ENCODE measurements at regions not wholly inside any gene's neighbourhood (a gene's known extent, or its start where the extent isn't known, plus 50 kb on each side); places are given as distances from the start of the nearest gene placed in this dataset.

GRCh38 chr3:81394651-81395524, 366.6 kb downstream of the GBE1 start:
- intact Hi-C loops (cut with DNase I) = no loop called here
- no peaks in the 10 kb centered on the region for H3K9me3 ChIP-seq
- H3K27ac ChIP-seq = no peak overlapping the region
- 82 to 90% (median 86%) methylated on average over 4 of the region's 4 CpGs for WGBS, 3 donors
- no peaks in the 10 kb centered on the region for H3K36me3 ChIP-seq
- H3K4me3 ChIP-seq = no peak overlapping the region
- TF ChIP-seq CTCF (IDR thresholded peaks at IDR 0.05) = no peak
- TF ChIP-seq POLR2A (IDR thresholded peaks at IDR 0.05) = no peak
- no peak for TF ChIP-seq EP300 (IDR thresholded peaks at IDR 0.05)
- DNase-seq = no peak
- H3K27me3 ChIP-seq = no peaks in the 10 kb centered on the region
- H3K4me1 ChIP-seq (ENCODE audit: insufficient read depth) = no peaks in the 10 kb centered on the region

GRCh38 chr3:81393251-81393650, 368.2 kb downstream of the GBE1 start:
- TF ChIP-seq POLR2A (IDR thresholded peaks at IDR 0.05) (no peak), CTCF (IDR thresholded peaks at IDR 0.05) (no peak), EP300 (IDR thresholded peaks at IDR 0.05) (no peak)
- Histone ChIP-seq H3K36me3 (no peaks in the 10 kb centered on the region), H3K4me3 (no peak overlapping the region), H3K27ac (no peak overlapping the region), H3K4me1 (ENCODE audit: insufficient read depth) (no peaks in the 10 kb centered on the region), H3K27me3 (no peaks in the 10 kb centered on the region), H3K9me3 (no peaks in the 10 kb centered on the region)
- no peak for DNase-seq
- 33 to 65% (median 35%) methylated on average over 1 of the region's 1 CpG for WGBS, 3 donors
- intact Hi-C loops (cut with DNase I) = no loop called here

GRCh38 chr3:81390796-81391195, 370.6 kb downstream of the GBE1 start:
- Histone ChIP-seq H3K4me1 (ENCODE audit: insufficient read depth) (no peaks in the 10 kb centered on the region), H3K27ac (no peak overlapping the region), H3K36me3 (no peaks in the 10 kb centered on the region), H3K27me3 (no peaks in the 10 kb centered on the region), H3K4me3 (no peak overlapping the region), H3K9me3 (no peaks in the 10 kb centered on the region)
- intact Hi-C loops (cut with DNase I) = no loop called here
- no peak for DNase-seq
- TF ChIP-seq CTCF (IDR thresholded peaks at IDR 0.05) = no peak
- TF ChIP-seq EP300 (IDR thresholded peaks at IDR 0.05) = no peak
- no peak for TF ChIP-seq POLR2A (IDR thresholded peaks at IDR 0.05)

GRCh38 chr3:81388191-81388590, 373.3 kb downstream of the GBE1 start:
- Histone ChIP-seq H3K27me3 (no peaks in the 10 kb centered on the region), H3K9me3 (no peaks in the 10 kb centered on the region), H3K27ac (no peak overlapping the region), H3K4me1 (ENCODE audit: insufficient read depth) (no peaks in the 10 kb centered on the region), H3K4me3 (no peak overlapping the region), H3K36me3 (no peaks in the 10 kb centered on the region)
- intact Hi-C loops (cut with DNase I) = no loop called here
- TF ChIP-seq POLR2A (IDR thresholded peaks at IDR 0.05) = no peak
- TF ChIP-seq CTCF (IDR thresholded peaks at IDR 0.05) = no peak
- TF ChIP-seq EP300 (IDR thresholded peaks at IDR 0.05) = no peak
- 88 to 93% (median 92%) methylated on average over 4 of the region's 4 CpGs for WGBS, 3 donors
- DNase-seq = no peak

Data from ovary (tissue), 7 donors.